ENCODE measurements at regions not wholly inside any gene's neighbourhood (a gene's known extent, or its start where the extent isn't known, plus 50 kb on each side); places are given as distances from the start of the nearest gene placed in this dataset.

GRCh38 chr21:15560383-15561056 is 169.3 kb upstream of the USP25 start:
- H3K9me3 Mint-ChIP-seq, result peaks cover 4% of the 10 kb centered on the region
- H3K4me3 Mint-ChIP-seq, result no peak overlapping the region
- H3K36me3 Mint-ChIP-seq (ENCODE audit: low read depth), result no peaks in the 10 kb centered on the region
- peaks cover 10% of the 10 kb centered on the region for H3K4me1 Mint-ChIP-seq (ENCODE audit: low read depth)
- intact Hi-C loops (cut with micrococcal nuclease), result loop anchor here (5.0 kb wide), 1 partner anchor 48 kb away; no protein-coding TSS in a partner anchor
- H3K27ac Mint-ChIP-seq, result no peak overlapping the region
- DNase-seq (ENCODE audit: low spot score), result no peak
- H3K27me3 Mint-ChIP-seq (ENCODE audit: insufficient read depth), result peaks cover 2% of the 10 kb centered on the region

- Mint-ChIP-seq H3K9me3 (no peaks in the 10 kb centered on the region), H3K27me3 (ENCODE audit: insufficient read depth) (peaks cover 3% of the 10 kb centered on the region), H3K36me3 (ENCODE audit: low read depth) (no peaks in the 10 kb centered on the region), H3K4me3 (no peak overlapping the region), H3K4me1 (ENCODE audit: low read depth) (peaks cover 10% of the 10 kb centered on the region), H3K27ac (no peak overlapping the region)
- intact Hi-C loops (cut with micrococcal nuclease), result loop anchor here (5.0 kb wide), 1 partner anchor 50 kb away; no protein-coding TSS in a partner anchor
- no peak for DNase-seq (ENCODE audit: low spot score)
Observed at GRCh38 chr21:15562748-15563147, 167.0 kb upstream of the USP25 start.

- H3K27me3 Mint-ChIP-seq (ENCODE audit: insufficient read depth), result peaks cover 17% of the 10 kb centered on the region
- peaks cover 10% of the 10 kb centered on the region for H3K4me1 Mint-ChIP-seq (ENCODE audit: low read depth)
- no peak for DNase-seq (ENCODE audit: low spot score)
- no peaks in the 10 kb centered on the region for H3K36me3 Mint-ChIP-seq (ENCODE audit: low read depth)
- no peak overlapping the region for H3K4me3 Mint-ChIP-seq
- H3K9me3 Mint-ChIP-seq, result no peaks in the 10 kb centered on the region
- intact Hi-C loops (cut with micrococcal nuclease), result loop anchor here (5.0 kb wide), 1 partner anchor 53 kb away; no protein-coding TSS in a partner anchor
- no peak overlapping the region for H3K27ac Mint-ChIP-seq
Observed at GRCh38 chr21:15564907-15565306, 164.9 kb upstream of the USP25 start.

- intact Hi-C loops (cut with micrococcal nuclease), result no loop called here
- no peaks in the 10 kb centered on the region for H3K9me3 Mint-ChIP-seq
- H3K4me3 Mint-ChIP-seq, result no peak overlapping the region
- peaks cover 17% of the 10 kb centered on the region for H3K27me3 Mint-ChIP-seq (ENCODE audit: insufficient read depth)
- no peaks in the 10 kb centered on the region for H3K4me1 Mint-ChIP-seq (ENCODE audit: low read depth)
- no peak overlapping the region for H3K27ac Mint-ChIP-seq
- no peaks in the 10 kb centered on the region for H3K36me3 Mint-ChIP-seq (ENCODE audit: low read depth)
- DNase-seq (ENCODE audit: low spot score), result no peak
Observed at GRCh38 chr21:15566703-15567102, 163.1 kb upstream of the USP25 start.

- intact Hi-C loops (cut with micrococcal nuclease), result no loop called here
- Mint-ChIP-seq H3K9me3 (no peaks in the 10 kb centered on the region), H3K4me1 (ENCODE audit: low read depth) (no peaks in the 10 kb centered on the region), H3K27ac (no peak overlapping the region), H3K36me3 (ENCODE audit: low read depth) (no peaks in the 10 kb centered on the region), H3K27me3 (ENCODE audit: insufficient read depth) (peaks cover 17% of the 10 kb centered on the region), H3K4me3 (no peak overlapping the region)
- DNase-seq (ENCODE audit: low spot score), result no peak
Observed at GRCh38 chr21:15567191-15567590, 162.6 kb upstream of the USP25 start.

GRCh38 chr21:15568516-15568915 is 161.3 kb upstream of the USP25 start:
- Mint-ChIP-seq H3K36me3 (ENCODE audit: low read depth) (no peaks in the 10 kb centered on the region), H3K27me3 (ENCODE audit: insufficient read depth) (peaks cover 15% of the 10 kb centered on the region), H3K27ac (no peak overlapping the region), H3K4me1 (ENCODE audit: low read depth) (no peaks in the 10 kb centered on the region), H3K4me3 (no peak overlapping the region), H3K9me3 (no peaks in the 10 kb centered on the region)
- intact Hi-C loops (cut with micrococcal nuclease), result no loop called here
- no peak for DNase-seq (ENCODE audit: low spot score)

- Mint-ChIP-seq H3K9me3 (no peaks in the 10 kb centered on the region), H3K4me3 (no peak overlapping the region)
Observed at GRCh38 chr21:15586752-15587427, 142.9 kb upstream of the USP25 start.

GRCh38 chr21:15592271-15592860 is 137.4 kb upstream of the USP25 start:
- Mint-ChIP-seq H3K4me3 (no peak overlapping the region), H3K36me3 (ENCODE audit: low read depth) (no peaks in the 10 kb centered on the region), H3K9me3 (no peaks in the 10 kb centered on the region), H3K27ac (no peak overlapping the region), H3K4me1 (ENCODE audit: low read depth) (no peaks in the 10 kb centered on the region), H3K27me3 (ENCODE audit: insufficient read depth) (peaks cover 13% of the 10 kb centered on the region)
- intact Hi-C loops (cut with micrococcal nuclease), result loop anchor here (1.0 to 5.0 kb wide), 6 partner anchors 109 to 1332 kb away; partner anchors contain the start of gene NRIP1
- DNase-seq (ENCODE audit: low spot score), result no peak

More at GRCh38 chr21:15586752-15587427, 142.9 kb upstream of the USP25 start:
- Mint-ChIP-seq H3K4me1 (ENCODE audit: low read depth) (no peaks in the 10 kb centered on the region), H3K36me3 (ENCODE audit: low read depth) (no peaks in the 10 kb centered on the region), H3K27me3 (ENCODE audit: insufficient read depth) (peaks cover 2% of the 10 kb centered on the region), H3K27ac (no peak overlapping the region)
- DNase-seq (ENCODE audit: low spot score), result no peak
- intact Hi-C loops (cut with micrococcal nuclease), result no loop called here

- Mint-ChIP-seq H3K4me1 (ENCODE audit: low read depth) (no peaks in the 10 kb centered on the region), H3K36me3 (ENCODE audit: low read depth) (no peaks in the 10 kb centered on the region), H3K27ac (no peak overlapping the region), H3K9me3 (no peaks in the 10 kb centered on the region), H3K27me3 (ENCODE audit: insufficient read depth) (peaks cover 13% of the 10 kb centered on the region), H3K4me3 (no peak overlapping the region)
- no peak for DNase-seq (ENCODE audit: low spot score)
- intact Hi-C loops (cut with micrococcal nuclease), result loop anchor here (1.0 to 5.0 kb wide), 6 partner anchors 110 to 1332 kb away; partner anchors contain the start of gene NRIP1
Observed at GRCh38 chr21:15592957-15593356, 136.8 kb upstream of the USP25 start.

- intact Hi-C loops (cut with micrococcal nuclease), result no loop called here
- no peak for DNase-seq (ENCODE audit: low spot score)
- Mint-ChIP-seq H3K27ac (no peak overlapping the region), H3K36me3 (ENCODE audit: low read depth) (no peaks in the 10 kb centered on the region), H3K4me3 (no peak overlapping the region), H3K9me3 (no peaks in the 10 kb centered on the region), H3K27me3 (ENCODE audit: insufficient read depth) (no peaks in the 10 kb centered on the region), H3K4me1 (ENCODE audit: low read depth) (no peaks in the 10 kb centered on the region)
Observed at GRCh38 chr21:15601390-15601789, 128.4 kb upstream of the USP25 start.

- Mint-ChIP-seq H3K27ac (no peak overlapping the region), H3K4me1 (ENCODE audit: low read depth) (no peaks in the 10 kb centered on the region), H3K27me3 (ENCODE audit: insufficient read depth) (peaks cover 1% of the 10 kb centered on the region), H3K9me3 (no peaks in the 10 kb centered on the region), H3K4me3 (no peak overlapping the region), H3K36me3 (ENCODE audit: low read depth) (no peaks in the 10 kb centered on the region)
- intact Hi-C loops (cut with micrococcal nuclease), result no loop called here
- DNase-seq (ENCODE audit: low spot score), result no peak
Observed at GRCh38 chr21:15604413-15604812, 125.4 kb upstream of the USP25 start.

GRCh38 chr21:15614766-15615165 is 115.0 kb upstream of the USP25 start:
- intact Hi-C loops (cut with micrococcal nuclease), result no loop called here
- H3K9me3 Mint-ChIP-seq, result no peaks in the 10 kb centered on the region
- no peak for DNase-seq (ENCODE audit: low spot score)
- H3K4me3 Mint-ChIP-seq, result no peak overlapping the region
- H3K27me3 Mint-ChIP-seq (ENCODE audit: insufficient read depth), result no peaks in the 10 kb centered on the region
- no peak overlapping the region for H3K27ac Mint-ChIP-seq
- no peaks in the 10 kb centered on the region for H3K4me1 Mint-ChIP-seq (ENCODE audit: low read depth)
- H3K36me3 Mint-ChIP-seq (ENCODE audit: low read depth), result no peaks in the 10 kb centered on the region

Data from activated T-helper 1 cell treated with anti-CD3 and anti-CD28 coated beads, Interleukin-12 subunit alpha, Interleukin-12 subunit beta, Interleukin-2, Interleukin-4 antibody, amounts not matched to agents 30 ng/mL and 10 ng/mL and 1 ng/mL, durations not matched to agents 14 hours and 24 hours and 36 hours (primary cell).